GM18519 (cell line): ENCODE measurements at regions not wholly inside any gene's neighbourhood (a gene's known extent, or its start where the extent isn't known, plus 50 kb on each side); places are given as distances from the start of the nearest gene placed in this dataset.
"Not testable (repeated sequence)": the region's sequence is repeated elsewhere in the genome, so short reads cannot be mapped to it uniquely, and the experiment has no call there.

Source experiments
- ATAC-seq: cut with Tn5 transposase; IDR thresholded peaks from one replicate; pipeline ENCODE4 v1.9.1; 2021; ENCODE audit warnings: mild to moderate bottlenecking, moderate library complexity; ENCODE audit not compliant: unreplicated experiment, low FRiP score

DNA sequence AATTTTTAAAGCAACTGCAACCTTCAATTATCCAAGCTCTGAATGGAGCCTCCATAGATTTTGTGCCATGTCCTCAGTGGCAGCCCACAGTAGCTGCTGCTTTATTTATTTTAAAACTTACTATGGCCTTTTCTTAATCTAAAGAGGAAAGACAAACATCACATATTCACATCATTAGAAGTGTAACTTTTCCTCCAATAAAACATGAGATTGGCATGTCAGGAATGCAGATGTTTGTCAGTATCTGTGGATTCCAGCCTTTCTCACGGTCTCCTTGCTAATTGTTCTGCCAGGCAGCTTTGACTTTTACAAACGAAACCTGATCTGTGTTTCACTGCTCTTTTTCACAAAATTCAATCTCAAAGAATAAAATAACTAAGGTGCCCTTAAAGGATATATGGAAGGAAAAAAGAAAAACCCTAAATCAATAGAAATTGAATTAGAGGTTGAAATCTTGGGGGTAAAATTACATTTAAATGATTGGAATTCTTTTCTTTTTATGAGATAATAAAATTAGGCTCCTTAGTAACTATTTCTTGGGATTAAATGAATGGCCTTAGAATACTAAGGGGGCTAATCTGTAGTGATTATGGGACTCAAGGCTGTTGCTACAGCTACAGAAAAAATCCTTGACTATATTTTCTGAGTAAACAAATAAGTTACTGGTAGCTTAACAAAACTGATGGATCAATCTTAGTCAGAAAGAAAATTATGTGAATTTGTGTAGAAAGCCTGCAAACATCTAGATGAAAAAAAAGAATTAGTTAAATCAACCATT is 151.3 kb downstream of the RTL9 start:
- ATAC-seq: no peak

GRCh38 chrX:110511238-110511637 is 152.6 kb downstream of the RTL9 start:
- ATAC-seq: no peak

DNA sequence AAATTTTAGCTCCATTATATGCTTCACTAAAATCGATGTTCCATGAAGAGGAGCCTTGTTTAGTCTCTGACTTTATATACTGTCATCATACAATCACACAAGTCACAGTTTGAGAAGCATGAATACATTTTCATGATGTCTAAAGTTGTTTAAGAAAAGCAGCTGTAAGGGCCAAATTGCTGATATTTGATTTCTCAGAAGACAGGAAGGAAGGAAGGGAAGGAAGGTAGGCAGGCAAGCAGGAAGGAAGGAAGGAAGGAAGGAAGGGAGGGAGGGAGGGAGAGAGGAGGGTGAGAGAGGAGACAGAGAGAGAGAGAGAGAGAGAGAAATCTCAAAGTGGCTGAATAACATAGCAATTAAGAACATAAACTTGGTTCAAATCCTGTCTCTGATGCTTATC is 153.7 kb downstream of the RTL9 start:
- no peak for ATAC-seq

GRCh38 chrX:110514509-110514908 is 155.9 kb downstream of the RTL9 start:
- ATAC-seq: no peak

- no peak for ATAC-seq
Observed at GRCh38 chrX:110519501-110519900, 160.9 kb downstream of the RTL9 start.

DNA sequence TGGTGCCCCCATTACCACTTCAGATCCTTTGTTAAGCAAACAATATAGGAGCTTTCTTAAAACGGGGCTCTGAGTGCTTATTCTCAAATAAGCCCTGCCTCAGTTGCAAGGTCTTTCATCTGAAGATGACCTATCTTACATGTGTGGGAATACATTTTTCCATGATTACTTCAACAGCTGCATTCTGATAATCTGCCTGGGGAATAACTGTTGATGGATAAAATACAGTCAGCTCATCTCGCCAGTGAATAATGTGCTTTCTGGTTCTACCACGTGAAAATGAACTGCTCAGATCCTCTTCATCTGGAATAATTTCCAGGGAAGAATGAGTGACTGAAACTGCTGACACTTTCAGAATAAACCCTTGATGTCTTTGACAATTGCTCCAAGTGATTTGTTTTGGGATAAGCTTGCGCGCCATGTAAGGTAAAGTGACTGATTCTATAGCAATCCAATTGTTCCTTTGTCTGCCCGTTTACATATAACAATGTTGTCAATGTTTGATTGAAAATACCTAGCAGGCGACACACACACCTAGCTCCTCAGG is 161.3 kb downstream of the RTL9 start:
- ATAC-seq: no peak

- ATAC-seq: not testable (repeated sequence)
Observed at GRCh38 chrX:110520652-110521051, 162.0 kb downstream of the RTL9 start.

GRCh38 chrX:110531873-110532580 is 173.4 kb downstream of the RTL9 start:
- ATAC-seq: no peak

- ATAC-seq: no peak
Observed at GRCh38 chrX:110532581-110532931, 173.9 kb downstream of the RTL9 start.

- ATAC-seq: no peak
Observed at GRCh38 chrX:110536816-110537215, 178.2 kb downstream of the RTL9 start.

DNA sequence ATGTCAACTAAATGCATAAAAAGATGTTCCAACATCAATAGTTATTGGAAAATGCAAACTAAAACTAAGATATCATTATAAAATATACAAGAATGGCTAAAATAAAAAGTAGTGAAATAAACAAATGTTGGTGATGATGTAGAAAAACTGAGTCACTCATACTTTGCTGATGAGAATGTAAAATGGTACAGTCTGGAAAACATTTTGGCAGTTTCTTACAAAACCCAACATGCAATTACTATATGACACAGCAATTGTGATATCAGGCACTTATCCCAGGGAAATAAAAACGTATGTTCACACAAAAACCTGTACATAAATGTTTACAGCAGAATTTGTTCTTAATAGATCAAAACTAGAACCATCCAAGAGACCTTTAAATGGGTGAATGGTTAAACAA is 182.6 kb downstream of the RTL9 start:
- ATAC-seq: no peak

GRCh38 chrX:110550854-110551253 is 192.2 kb downstream of the RTL9 start:
- ATAC-seq: not testable (repeated sequence)

GRCh38 chrX:110557864-110558263 is 199.2 kb downstream of the RTL9 start:
- no peak for ATAC-seq

- no peak for ATAC-seq
Observed at GRCh38 chrX:110558406-110558805, 199.8 kb downstream of the RTL9 start.

DNA sequence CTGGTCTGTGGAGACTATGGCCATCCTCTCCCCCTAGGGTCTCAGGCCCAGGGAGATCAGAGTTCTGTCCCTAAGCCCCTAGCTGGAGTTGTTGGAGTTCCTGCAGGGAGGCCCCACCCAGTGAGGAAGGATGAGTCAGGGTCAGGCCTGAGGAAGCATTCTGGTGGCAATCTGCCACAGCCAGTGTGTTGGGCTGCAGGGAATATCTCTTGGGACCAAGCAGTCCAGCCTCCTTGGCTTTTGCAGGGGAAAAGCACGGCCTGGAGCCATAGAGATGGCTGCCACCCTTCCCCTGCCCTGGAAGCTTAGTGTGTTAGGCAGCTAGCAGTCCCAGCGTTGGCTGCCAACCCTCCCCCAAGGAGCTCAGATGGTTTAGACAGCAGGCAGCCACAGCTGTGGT is 202.4 kb downstream of the RTL9 start:
- ATAC-seq: no peak

- no peak for ATAC-seq
Observed at GRCh38 chrX:110563282-110563681, 204.6 kb downstream of the RTL9 start.

GRCh38 chrX:110568441-110568840 is 209.8 kb downstream of the RTL9 start:
- no peak for ATAC-seq

DNA sequence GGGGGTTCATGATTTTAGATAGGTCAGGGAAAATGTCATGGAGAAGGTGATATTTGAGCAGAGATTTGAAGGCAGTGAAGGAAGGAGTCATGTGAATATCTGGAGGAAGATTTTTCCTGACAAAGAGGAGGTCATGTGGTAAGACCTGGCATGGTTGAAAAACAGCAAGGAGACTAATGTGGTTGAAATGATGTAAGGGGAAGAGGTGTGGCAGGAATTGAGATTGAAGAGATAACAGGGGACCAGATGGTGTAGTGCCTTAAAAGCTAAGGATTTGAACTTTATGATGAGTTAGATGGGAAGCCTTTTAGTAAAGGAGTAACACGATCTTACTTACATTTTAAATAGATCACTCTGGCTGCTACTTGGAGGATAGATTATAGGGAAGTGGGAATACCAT is 210.9 kb downstream of the RTL9 start:
- ATAC-seq: no peak

DNA sequence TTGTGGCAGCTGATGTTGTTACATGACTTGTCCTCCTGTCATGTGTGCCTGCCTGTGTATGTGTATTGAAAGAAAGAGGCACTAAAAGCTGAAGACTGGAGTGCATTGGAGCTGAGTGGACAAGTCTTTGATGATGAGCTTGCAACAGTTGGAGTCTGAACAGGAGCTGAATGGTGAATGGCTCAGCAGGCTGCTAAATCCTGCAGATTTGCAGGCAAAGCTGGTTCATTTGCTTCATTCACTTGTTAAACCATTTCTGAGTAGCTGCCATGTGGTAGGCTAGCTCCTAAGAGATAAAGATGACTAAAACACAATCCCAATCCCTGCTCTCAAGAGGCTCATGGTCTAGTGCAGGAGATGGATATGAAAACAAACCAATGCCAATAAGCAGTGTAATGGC is 217.3 kb downstream of the CHRDL1 start:
- no peak for ATAC-seq

- ATAC-seq: no peak
Observed at GRCh38 chrX:110584083-110584482, 211.5 kb downstream of the CHRDL1 start.

DNA sequence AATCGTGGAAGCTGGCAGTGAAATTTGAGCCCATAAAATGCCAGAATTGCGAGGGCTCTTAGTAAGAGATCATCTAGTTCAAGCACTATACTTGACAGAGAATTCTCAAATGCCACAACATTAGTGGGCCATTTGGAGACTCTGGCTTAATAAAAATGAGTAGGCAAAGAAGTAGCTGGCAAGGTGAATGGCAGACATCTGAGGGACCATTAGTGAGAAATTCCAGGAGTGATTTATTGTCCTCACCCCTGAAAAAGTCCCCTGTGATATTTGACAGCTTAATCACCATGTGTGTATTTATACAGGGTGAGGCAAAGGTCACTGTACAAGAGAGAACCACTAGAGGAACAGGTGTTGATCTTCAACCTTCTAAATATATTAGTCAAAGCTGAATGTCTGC is 207.5 kb downstream of the CHRDL1 start:
- ATAC-seq: no peak

DNA sequence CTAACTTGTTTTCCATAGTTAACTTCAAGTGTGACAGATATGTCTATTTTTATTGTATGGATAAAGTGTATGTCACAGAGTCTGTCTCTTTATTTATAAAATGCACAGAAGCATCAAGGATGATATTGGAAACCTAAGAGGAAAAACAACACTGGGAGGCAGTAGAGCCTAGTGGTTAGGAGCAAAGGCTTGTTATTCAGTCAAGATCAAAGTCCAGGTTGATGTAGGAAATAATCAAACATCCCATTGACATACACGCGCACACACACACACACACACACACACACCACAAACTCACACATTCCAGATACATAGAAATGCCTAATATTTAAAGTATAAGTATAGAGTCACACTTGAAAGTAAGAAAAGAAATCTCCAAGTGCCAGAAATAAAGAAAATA is 206.8 kb downstream of the CHRDL1 start:
- no peak for ATAC-seq
